Adrenal gland (tissue), 9 donors: ENCODE measurements at regions not wholly inside any gene's neighbourhood (a gene's known extent, or its start where the extent isn't known, plus 50 kb on each side); places are given as distances from the start of the nearest gene placed in this dataset.

ENCODE experiments used
- DNase-seq, 7 donors: peaks; one replicate each; pipeline ENCODE4 v3.0.0-alpha.2; 2019 to 2020
- H3K27ac ChIP-seq, 5 donors: fragments of 200-600 bp; sonication (generic) in 4 of 5; 1 replicate in 3 of 5; 2 replicates in 2 of 5; pipeline versions ENCODE4 v1.5.1 to v1.8.0; 2016 to 2020; ENCODE audit warnings: mild to moderate bottlenecking in 1 of 5
- H3K27me3 ChIP-seq: fragments of 200-600 bp; 2 replicates; pipeline ENCODE4 v1.8.0; 2021
- H3K36me3 ChIP-seq, 2 donors: fragments of 200-600 bp; replicated peaks in 1 of 2; 1 replicate in 1 of 2; 2 replicates in 1 of 2; pipeline versions ENCODE4 v1.5.1 to v1.8.0; 2018 to 2022
- H3K4me1 ChIP-seq, 2 donors: fragments of 200-600 bp; replicated peaks in 1 of 2; 1 replicate in 1 of 2; 2 replicates in 1 of 2; pipeline versions ENCODE4 v1.5.1 to v1.8.0; 2018 to 2021
- H3K4me3 ChIP-seq, 4 donors: fragments of 200-600 bp; sonication (generic) in 3 of 4; one replicate each; pipeline ENCODE4 v1.5.1; 2016 to 2018
- H3K9me3 ChIP-seq, 3 donors: fragments of 200-600 bp; sonication (generic) in 1 of 3; replicated peaks in 1 of 3; 1 replicate in 2 of 3; 2 replicates in 1 of 3; pipeline versions ENCODE4 v1.5.1 to v1.8.0; 2016 to 2021
- CTCF ChIP-seq, 6 experiments: fragments of 450-650 bp in 4 of 6; fragments of 200-600 bp in 2 of 6; sonication (generic) in 1 of 6; IDR thresholded peaks; 1 replicate in 5 of 6; 2 replicates in 1 of 6; pipeline versions ENCODE4 v1.5.1 to v1.8.0; 2016 to 2021; ENCODE audit warnings: antibody characterized with exemption in 6 of 6, mild to moderate bottlenecking in 2 of 6, moderate library complexity in 1 of 6
- POLR2A ChIP-seq, 2 donors: fragments of 450-650 bp; IDR thresholded peaks; one replicate each; pipeline ENCODE4 v1.6.1; 2017; ENCODE audit warnings: antibody characterized with exemption in 2 of 2, mild to moderate bottlenecking in 2 of 2, moderate library complexity in 1 of 2
- WGBS, 4 donors: extraction: QIAGEN DNeasy Blood & Tissue Kit in 2 of 4; methylation state at CpG; one replicate each; pipeline versions ENCODE4 v1.1.5 to v1.1.7; 2013 to 2017; 5-methylcytosine and 5-hydroxymethylcytosine counted together
- intact Hi-C, 2 donors: fragments of 100-400 bp; cut with DNase I; formaldehyde crosslinking; loops; one replicate each; pipeline versions ENCODE4 v1.14.1 to v1.15.0; 2022 to 2023
- donor health status: healthy with polysubstance abuse.
- donor health status: Bipolar disorder and iron deficiency.
- donor health status: DM: yes; HTN: yes; CAD: no.
- donor health status: DM: no; HTN: no; CAD: no.
- donor health status: DM: no; HTN: no; CAD: no.

GRCh38 chr2:138956116-138956515, 175.9 kb upstream of the NXPH2 start:
- WGBS, 4 donors, result 35 to 68% (median 54%) methylated on average over 1 to 2 of the region's 2 CpGs
- H3K27ac ChIP-seq, result no peak overlapping the region
- no peak for DNase-seq

GRCh38 chr2:138950486-138950885, 170.3 kb upstream of the NXPH2 start:
- no peak for DNase-seq
- H3K27me3 ChIP-seq, result no peaks in the 10 kb centered on the region
- no peaks in the 10 kb centered on the region for H3K36me3 ChIP-seq
- no peak overlapping the region for H3K4me3 ChIP-seq
- H3K9me3 ChIP-seq, result no peaks in the 10 kb centered on the region
- no peak overlapping the region for H3K27ac ChIP-seq
- intact Hi-C loops, result no loop called here
- WGBS, 4 donors, result 67 to 79% (median 76%) methylated on average over 2 of the region's 2 CpGs
- no peak for TF ChIP-seq POLR2A (IDR thresholded peaks at IDR 0.05)
- TF ChIP-seq CTCF (IDR thresholded peaks at IDR 0.05), result no peak
- no peaks in the 10 kb centered on the region for H3K4me1 ChIP-seq

More at GRCh38 chr2:138956116-138956515, 175.9 kb upstream of the NXPH2 start:
- no peak for TF ChIP-seq CTCF (IDR thresholded peaks at IDR 0.05)
- TF ChIP-seq POLR2A (IDR thresholded peaks at IDR 0.05), result no peak
- Histone ChIP-seq H3K27me3 (no peaks in the 10 kb centered on the region), H3K36me3 (no peaks in the 10 kb centered on the region), H3K9me3 (no peaks in the 10 kb centered on the region), H3K4me1 (no peaks in the 10 kb centered on the region), H3K4me3 (no peak overlapping the region)
- intact Hi-C loops, result no loop called here

- 72 to 79% (median 76%) methylated on average over 3 of the region's 3 CpGs for WGBS, 4 donors
Measured at GRCh38 chr2:138949517-138949916, 169.3 kb upstream of the NXPH2 start.

GRCh38 chr2:138948070-138948539, 167.9 kb upstream of the NXPH2 start:
- H3K4me1 ChIP-seq, result no peaks in the 10 kb centered on the region

More at GRCh38 chr2:138949517-138949916, 169.3 kb upstream of the NXPH2 start:
- no peaks in the 10 kb centered on the region for H3K4me1 ChIP-seq
- H3K36me3 ChIP-seq, result no peaks in the 10 kb centered on the region
- no peaks in the 10 kb centered on the region for H3K27me3 ChIP-seq
- no peak overlapping the region for H3K4me3 ChIP-seq
- DNase-seq, result no peak
- TF ChIP-seq CTCF (IDR thresholded peaks at IDR 0.05) (no peak), POLR2A (IDR thresholded peaks at IDR 0.05) (no peak)
- intact Hi-C loops, result no loop called here
- H3K27ac ChIP-seq, result no peak overlapping the region
- H3K9me3 ChIP-seq, result no peaks in the 10 kb centered on the region

More at GRCh38 chr2:138948070-138948539, 167.9 kb upstream of the NXPH2 start:
- intact Hi-C loops, result no loop called here
- no peaks in the 10 kb centered on the region for H3K27me3 ChIP-seq
- 0% methylated on average over 1 of the region's 1 CpG for WGBS, 4 donors
- no peak for TF ChIP-seq CTCF (IDR thresholded peaks at IDR 0.05)
- no peak for TF ChIP-seq POLR2A (IDR thresholded peaks at IDR 0.05)
- no peak overlapping the region for H3K4me3 ChIP-seq
- peak; percentile 26 to 71 (median 52) for DNase-seq
- no peak overlapping the region for H3K27ac ChIP-seq
- no peaks in the 10 kb centered on the region for H3K9me3 ChIP-seq
- no peaks in the 10 kb centered on the region for H3K36me3 ChIP-seq
